ENCODE measurements at regions not wholly inside any gene's neighbourhood (a gene's known extent, or its start where the extent isn't known, plus 50 kb on each side); places are given as distances from the start of the nearest gene placed in this dataset.

DNA sequence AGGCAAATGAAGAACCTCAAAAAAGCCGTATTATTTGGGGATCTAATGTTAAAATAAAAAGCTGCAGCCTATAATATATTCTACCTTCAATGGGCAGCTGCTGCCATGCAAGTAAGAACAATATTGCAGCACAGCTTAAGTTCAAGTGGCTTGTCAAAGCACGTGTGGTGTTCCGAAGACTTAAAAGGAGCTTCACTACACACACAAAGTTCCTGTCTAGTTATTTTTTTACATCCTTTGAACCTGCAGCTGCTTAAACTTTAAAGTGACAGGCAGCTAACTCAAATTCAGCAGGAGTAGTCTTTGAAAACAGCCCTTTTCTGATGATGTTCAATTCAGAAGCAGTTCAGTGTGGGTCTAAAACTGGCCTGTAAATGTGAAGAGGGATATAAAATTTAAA lies 85.8 kb upstream of the XIRP2 start:
- no peaks in the 10 kb centered on the region for H3K4me1 ChIP-seq (replicated peaks in 1 of 2; ENCODE audit: control insufficient read depth in 2 of 2, insufficient read depth in 2 of 2, low read length in 2 of 2)
- no peak overlapping the region for H3K4me3 ChIP-seq
- DNase-seq (ENCODE audit: extremely low read depth in 1 of 4, low spot score in 3 of 4): no peak
- ChIA-PET POLR2A (no interaction called here), CTCF (ENCODE audit: low intra/inter-chr PET ratio) (no interaction called here)
- in situ Hi-C loops (cut with MboI) (no loop called here), intact Hi-C loops (cut with micrococcal nuclease) (no loop called here)
- no peaks in the 10 kb centered on the region for H4K20me1 ChIP-seq (replicated peaks; ENCODE audit: control insufficient read depth, insufficient read depth, low read length)
- H3K9me3 ChIP-seq (replicated peaks; ENCODE audit: control insufficient read depth, insufficient read depth, low read depth, low read length): no peaks in the 10 kb centered on the region; the same call in 1 of the 2 replicates
- H3K79me2 ChIP-seq (ENCODE audit: control insufficient read depth, insufficient read depth, low read length): no peaks in the 10 kb centered on the region
- H3K9me1 ChIP-seq (ENCODE audit: control insufficient read depth, insufficient read depth, low read length): no peaks in the 10 kb centered on the region
- no peak for FAIRE-seq
- no peak overlapping the region for H3K9ac ChIP-seq (ENCODE audit: insufficient read depth in 1 of 2, low read depth in 2 of 2, low read length in 2 of 2)
- no peaks in the 10 kb centered on the region for H3K27me3 ChIP-seq (ENCODE audit: control insufficient read depth in 2 of 2, insufficient read depth in 2 of 2, low read length in 2 of 2)
- no TSS peak for BruUV-seq (replicated peaks)
- no peak for ATAC-seq
- no peak overlapping the region for H3K4me2 ChIP-seq (ENCODE audit: insufficient read depth, low read length)
- H2AFZ ChIP-seq (ENCODE audit: low read depth, low read length): no peak overlapping the region
- H3K27ac ChIP-seq (ENCODE audit: extremely low read depth, low read depth, low read length): no peak overlapping the region
- H3K36me3 ChIP-seq (ENCODE audit: control insufficient read depth, insufficient read depth, low read length): no peaks in the 10 kb centered on the region
- 0% methylated on average over 3 of the region's 3 CpGs for WGBS (ENCODE audit: insufficient coverage, low coverage, missing lambda C conversion rate)
- no peak for TF ChIP-seq RREB1 (CRISPR knock-in tag; IDR thresholded peaks at IDR 0.05)
- no peak for TF ChIP-seq MGA (IDR thresholded peaks at IDR 0.05)
- TF ChIP-seq, protein P1, sequence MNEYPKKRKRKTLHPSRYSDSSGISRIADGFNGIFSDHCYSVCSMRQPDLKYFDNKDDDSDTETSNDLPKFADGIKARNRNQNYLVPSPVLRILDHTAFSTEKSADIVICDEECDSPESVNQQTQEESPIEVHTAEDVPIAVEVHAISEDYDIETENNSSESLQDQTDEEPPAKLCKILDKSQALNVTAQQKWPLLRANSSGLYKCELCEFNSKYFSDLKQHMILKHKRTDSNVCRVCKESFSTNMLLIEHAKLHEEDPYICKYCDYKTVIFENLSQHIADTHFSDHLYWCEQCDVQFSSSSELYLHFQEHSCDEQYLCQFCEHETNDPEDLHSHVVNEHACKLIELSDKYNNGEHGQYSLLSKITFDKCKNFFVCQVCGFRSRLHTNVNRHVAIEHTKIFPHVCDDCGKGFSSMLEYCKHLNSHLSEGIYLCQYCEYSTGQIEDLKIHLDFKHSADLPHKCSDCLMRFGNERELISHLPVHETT (CRISPR knock-in tag; conservative IDR thresholded peaks at IDR 0.05 in 1 of 2, IDR thresholded peaks at IDR 0.05 in 1 of 2): no peak

Measured in K562 (cell line).